HG02798 (cell line): ENCODE measurements at regions not wholly inside any gene's neighbourhood (a gene's known extent, or its start where the extent isn't known, plus 50 kb on each side); places are given as distances from the start of the nearest gene placed in this dataset.

Experiments used
- ATAC-seq: cut with Tn5 transposase; IDR thresholded peaks from one replicate; pipeline ENCODE4 v1.9.1; 2021; ENCODE audit warnings: mild to moderate bottlenecking; ENCODE audit not compliant: unreplicated experiment, poor library complexity

DNA sequence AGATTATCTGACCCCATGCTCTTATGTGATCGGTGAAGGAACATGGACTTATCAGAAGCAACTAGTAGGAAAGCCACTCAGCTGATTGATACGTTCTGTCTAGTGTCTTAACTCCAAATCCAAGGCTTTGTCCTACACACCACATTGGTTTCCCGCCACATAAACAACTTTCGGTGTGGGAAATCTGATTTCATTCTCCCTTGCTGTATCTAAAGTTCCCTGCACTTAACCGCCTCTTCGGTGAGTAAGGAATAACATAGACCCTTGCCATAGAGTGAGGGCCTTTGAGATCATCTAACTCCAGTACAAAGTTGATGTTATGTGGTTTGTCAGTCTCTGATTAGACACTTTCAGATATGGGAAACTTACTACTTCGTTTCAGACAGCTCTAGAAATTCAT, 538.2 kb upstream of the TNP1 start:
- ATAC-seq: no peak

DNA sequence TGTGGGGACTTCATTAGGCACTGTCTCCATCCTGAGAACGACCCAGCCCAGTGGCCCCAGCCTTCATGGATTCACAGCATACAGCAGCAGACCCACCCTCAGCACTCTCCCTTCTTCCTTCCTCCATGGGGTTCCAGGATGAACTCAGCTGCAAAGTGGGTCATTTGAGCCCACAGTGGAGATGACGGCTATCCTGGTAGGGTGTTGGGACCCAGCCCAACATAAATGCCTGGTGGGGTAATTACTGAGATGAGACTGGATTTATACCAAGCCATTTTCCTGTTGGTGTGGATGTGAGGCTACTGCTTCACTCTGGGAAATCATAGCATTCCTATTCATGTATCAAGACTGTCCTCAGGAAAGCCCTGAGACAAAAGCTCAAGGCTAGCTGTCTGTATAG, 536.7 kb upstream of the TNP1 start:
- ATAC-seq: no peak

DNA sequence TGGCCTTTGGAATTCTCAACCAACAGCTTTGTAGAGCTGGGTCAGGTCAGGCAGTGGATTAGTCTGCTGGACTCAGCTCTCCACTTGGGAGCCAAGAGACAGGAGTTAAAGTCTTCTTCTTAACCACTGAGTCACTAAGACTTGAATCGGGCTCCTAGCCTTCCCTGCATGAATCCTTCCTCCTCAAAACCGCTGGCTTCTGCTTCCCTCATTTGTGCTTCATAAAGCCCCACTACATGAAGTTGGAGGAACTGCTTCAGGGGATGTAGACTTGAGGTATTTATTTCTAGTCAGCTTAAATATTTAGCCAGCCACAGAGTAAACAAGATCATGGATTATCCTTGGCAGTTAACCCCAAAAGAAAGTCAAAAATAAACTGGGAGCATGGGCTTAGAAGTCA, 536.3 kb upstream of the TNP1 start:
- ATAC-seq: no peak

DNA sequence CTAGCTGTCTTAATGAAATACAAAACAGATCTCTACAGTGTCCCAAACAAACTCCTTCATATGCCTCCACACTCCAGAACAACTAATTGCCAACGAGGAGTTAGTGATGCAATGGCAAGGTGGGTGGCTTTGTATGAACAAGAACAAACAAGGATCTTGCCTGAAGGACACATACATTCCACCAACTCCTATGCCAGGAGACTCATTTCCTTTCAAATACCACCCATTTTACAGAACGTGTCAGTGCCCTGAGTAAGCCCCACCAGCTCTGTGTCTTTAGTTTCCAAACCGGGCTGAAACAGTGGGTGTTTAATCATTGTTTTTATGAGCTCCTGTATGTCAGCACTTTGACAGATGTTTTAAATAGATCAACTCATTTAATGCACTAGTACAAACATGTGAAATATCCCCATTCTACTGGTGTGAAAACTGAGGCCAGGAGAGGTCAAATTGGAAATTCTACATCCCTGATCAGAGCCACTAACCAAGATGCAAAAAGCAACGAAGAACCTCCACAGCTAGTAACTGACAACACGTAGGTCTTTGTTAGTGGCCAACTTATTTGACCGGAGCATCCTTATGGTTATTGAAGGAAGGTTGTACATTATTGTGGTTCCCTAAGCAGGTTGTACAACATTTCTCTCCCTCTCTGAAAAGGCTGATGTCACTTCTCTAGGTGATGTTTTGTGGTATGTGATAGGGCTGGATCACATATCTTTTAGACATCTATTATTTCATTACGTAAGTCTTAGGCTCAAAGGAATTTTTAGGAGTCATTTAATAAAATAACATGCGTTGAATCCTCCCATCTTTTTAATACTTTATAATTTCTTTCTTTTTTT, 534.9 kb upstream of the TNP1 start:
- ATAC-seq: no peak

DNA sequence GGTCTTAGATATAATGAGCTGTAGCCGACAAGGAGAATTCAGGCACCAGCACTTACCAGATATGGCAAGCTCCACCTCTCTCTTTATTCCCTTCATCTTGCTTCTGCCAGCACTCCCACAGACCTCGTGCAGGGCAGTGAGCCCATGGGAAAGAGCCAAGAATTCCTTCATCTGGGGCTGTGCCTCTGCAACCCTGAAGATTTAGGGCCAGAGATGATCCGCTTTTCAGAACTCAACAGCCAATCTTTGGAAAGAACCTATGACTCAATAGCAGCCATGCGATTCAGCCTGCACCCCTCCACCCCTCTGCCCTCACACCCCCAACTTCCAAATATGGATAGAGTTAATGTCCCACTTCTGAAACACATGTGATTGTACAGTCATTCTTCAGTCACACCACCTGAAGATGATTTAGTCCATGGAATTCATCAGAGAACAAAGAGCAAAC, 533.7 kb upstream of the TNP1 start:
- ATAC-seq: no peak

DNA sequence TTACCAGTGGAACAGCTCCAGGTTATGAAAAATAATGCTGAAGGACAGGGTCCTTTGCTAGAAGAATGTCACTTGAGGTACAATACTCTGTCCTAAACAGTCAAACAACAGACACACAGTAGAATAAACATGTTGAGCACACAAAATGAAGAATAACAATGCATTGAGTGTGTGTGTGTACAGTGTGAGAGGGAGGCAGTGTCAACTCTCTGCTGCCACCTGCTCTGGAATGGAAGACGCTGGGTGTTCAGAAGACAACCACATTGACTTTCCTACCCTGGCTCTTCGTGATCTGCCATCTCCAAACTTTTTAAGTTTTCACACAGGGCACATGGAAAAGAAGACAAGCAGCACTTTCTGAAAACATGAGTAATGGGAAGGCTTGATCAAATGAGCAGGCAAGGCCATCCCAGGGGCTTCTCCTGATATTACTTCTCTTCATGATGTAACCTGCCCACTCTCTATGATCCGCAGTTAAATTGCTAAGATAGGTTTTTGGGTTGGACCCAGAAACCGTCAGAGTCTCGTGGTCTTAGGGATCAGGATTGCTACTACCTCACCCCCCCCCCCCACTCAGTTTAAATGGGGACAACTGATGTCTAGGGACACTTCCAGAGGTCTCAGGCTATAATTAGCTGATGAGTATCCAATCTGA, 533.2 kb upstream of the TNP1 start:
- ATAC-seq: no peak

DNA sequence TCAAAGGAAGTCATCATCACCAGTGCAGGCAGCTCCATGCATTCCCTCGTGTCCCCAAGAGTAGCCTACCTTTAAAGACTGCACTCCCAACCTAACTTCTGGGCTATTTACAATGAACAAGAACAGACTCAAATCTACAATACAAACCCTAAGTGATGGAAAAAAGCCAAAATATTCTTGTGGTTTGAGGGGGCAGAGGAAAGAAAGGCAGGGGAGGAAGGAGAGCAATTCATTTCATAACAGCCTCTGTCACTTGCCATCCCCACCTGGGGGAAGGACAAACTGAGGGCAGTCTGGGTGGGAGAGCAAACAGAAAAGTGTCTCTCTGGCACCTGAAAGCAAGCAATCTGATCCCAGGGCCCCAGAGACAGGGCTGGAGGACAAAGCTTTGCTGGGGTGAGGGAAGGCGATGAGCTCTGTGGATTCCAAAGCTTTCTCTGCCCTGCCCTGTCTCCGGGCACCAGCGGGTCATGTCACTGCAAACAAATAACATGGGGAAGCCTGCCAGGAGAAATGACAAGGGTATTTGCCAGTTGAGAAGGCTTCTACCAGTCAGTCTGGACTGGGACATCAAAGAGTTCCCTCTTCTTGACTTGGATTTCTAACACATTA, 528.0 kb upstream of the TNP1 start:
- no peak for ATAC-seq

DNA sequence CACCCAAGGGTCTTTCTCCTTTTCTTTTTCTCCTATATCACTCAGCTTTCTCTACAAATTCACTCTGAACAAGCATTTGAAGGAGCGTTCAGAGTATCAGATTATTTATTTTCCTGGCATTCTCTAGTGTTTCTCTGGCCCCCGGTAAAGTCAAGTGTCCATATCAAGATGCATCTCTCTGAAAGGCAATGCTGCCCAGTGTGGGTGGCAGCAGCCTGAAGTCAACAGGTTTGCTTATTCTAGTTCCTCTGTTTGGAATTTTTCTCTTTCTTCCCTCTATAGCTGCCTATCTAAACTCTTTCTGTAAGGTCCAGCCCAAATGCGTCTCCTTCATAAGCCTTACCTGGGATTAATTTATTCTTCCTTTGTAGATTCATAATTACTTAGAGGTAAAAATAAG, 526.2 kb upstream of the TNP1 start:
- no peak for ATAC-seq

DNA sequence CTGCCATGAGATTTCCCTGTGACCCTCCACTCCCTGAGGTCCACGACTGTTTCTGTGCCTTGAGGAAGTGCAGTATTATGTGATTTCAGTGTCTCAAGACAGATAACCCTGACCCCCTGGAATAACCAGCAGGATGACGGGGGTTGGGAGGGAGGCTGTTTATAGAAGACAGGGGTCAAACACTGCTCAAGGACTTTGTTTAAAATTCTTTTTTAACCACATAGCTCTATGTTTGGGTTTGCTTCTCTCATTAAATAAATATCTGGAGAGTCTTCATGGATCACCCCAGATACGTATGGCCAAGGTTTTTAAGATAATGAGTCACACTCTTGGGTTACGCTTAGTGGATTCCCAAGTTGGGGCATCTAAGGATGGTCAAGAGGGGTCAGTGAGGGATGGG, 523.8 kb upstream of the TNP1 start:
- ATAC-seq: no peak

DNA sequence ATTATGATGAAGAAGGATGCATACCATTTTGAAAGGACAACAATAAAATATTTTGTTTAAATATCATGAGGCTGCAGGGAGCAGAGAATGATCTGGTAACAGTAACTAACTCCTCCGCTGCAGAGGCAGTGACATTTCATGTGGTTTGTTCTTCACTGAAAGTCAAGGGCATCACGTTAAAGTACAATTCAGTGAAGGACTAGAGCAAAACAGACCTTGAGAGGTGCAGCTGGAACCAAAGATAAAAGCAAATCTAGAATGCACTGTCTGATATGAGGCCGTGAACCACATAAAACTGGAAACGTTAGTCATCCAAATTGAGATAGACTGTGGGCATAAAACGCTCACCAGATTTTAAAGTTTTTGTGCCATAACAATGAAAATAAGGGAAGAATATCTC, 522.9 kb upstream of the TNP1 start:
- no peak for ATAC-seq

DNA sequence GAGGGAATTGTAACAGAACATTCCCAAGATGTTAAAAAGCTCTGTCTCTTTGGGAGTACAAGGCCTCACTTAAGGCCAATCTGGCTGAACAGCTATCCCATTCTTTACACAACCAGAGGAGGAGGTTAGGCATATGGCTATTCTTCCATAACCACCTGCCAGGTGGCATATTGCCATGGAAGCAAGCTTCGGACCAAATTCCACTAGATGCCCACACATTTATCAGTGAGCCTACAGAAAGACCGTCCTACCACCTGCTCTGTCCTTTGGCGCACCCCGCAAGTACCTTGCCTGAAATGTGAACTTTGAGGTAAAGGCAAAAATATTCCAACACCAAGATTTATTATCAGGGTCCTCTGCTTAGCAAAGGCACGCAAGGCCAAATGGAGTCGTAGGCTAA, 519.9 kb upstream of the TNP1 start:
- ATAC-seq: no peak

DNA sequence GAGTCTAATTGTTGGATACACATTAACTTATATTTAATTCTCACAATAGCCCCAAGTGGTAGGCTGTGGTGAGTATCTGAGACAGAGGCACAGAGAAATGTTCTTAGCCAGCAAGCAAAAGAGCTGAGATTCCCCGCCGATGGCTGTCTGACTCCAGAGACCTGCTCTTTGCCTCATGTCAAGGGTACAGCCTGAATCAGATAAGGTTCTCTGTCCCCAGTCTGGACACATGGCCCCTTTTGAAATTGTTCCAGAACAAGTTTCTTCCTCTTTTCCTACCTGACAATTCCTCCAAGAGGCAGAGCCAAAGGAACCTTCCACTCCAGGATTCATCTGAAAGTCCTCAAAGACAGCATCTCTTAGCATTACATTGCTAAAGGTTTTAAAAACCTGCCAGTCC, 512.9 kb upstream of the TNP1 start:
- ATAC-seq: no peak

DNA sequence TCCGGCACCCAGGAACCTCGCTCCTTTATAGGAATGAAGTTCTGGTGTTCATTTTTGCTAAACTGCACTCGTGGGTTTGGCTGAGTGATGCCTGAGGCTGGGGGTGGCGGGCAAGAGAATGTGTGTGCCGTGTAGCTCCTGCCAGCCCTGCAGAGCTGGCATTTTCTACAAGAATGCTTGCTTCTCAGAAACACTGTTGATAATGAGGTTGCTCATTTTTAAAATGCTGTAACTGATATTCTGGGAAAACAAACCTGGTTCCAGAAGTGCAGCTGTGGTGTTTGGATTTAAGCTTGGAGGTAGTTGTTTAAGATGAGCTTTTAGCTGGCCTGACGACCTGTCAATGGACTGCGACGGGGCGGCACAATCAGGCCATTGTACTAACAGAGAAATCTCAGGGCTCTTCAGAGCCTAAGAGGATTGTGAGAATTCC, 511.9 kb upstream of the TNP1 start:
- ATAC-seq: no peak

DNA sequence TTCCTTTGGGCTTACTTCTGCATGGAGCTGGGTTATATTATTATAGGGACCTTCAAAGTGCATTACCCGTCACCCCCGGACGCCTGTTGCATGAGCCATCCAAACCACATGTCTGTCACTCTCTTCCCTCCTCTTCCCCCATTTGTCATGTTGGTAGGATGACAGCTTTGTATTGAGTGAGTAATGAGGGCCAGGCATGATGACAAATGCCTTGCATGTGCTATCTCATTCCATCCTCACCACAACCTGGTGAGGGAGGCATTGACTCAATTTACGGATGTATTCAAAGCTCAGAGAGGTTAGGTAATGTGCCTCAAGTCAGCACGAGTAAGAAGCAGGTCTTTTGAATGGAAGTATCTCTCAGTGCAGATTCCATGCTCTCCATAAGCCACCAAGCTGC, 510.5 kb upstream of the TNP1 start:
- no peak for ATAC-seq

DNA sequence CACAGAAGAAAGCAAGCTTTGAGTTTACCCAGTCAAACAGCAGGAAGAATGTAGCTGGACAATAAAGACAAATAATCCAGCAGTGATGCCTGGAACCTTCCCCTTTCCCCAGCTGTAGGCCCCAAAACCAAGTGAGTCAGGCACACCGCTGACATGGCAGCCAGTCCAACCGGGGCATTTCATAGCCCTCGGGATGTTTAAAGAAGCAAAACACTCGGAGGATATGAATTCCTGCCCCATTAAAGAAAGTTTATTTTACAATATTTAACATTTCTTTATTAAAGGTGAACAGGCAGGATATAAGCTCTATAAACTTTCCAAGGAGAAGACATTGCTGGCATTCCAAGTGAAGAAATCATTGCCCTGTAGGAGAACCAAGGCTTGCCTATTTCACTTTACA, 507.6 kb upstream of the TNP1 start:
- no peak for ATAC-seq

DNA sequence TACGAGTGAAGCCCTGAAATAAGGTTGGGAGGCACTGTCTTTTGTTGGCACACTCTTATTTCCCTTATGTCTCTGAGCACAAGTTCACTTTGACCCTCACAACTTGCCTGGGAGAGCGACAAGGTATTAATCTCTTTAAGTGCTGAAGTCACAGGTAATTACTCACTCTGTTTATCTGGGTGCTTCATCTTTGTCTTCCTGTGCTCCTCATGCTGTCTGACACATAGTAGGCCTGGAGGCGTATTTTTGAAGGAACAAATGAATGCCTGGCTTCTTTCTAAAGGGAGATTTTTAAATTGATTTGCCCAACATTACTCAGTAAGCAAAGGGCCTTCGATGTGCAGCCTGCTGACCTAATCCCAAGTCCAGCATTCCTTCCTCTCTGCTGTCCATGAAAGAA, 507.1 kb upstream of the TNP1 start:
- no peak for ATAC-seq

DNA sequence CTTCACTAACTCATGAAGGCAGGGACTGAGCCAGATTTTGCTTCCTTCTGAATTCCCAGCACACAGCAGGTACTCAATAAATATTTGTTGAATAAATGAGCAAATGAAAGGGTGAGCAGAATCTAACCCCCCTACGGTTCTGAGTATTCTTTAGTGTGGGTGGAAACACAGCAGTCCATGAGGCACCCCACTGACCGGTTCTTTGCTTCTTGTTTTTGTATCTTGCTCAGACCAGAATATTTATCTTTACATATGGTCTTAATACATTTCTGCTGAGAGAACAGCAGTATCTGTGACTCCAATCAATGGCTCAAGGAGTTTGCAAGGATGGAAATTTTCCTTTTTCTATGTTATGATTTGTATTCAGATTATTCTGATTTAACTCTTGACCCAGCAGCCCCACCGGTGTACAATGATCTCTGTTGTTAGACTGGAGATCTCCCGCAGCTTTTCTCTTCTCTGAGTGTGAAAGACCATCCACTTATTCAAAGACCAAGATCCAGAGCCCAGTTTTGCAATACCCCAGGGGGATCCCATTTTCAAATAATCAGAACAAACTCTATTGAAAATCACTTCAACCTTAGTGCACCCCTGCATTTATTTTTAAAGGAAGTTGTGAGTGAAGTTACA, 506.5 kb upstream of the TNP1 start:
- no peak for ATAC-seq

DNA sequence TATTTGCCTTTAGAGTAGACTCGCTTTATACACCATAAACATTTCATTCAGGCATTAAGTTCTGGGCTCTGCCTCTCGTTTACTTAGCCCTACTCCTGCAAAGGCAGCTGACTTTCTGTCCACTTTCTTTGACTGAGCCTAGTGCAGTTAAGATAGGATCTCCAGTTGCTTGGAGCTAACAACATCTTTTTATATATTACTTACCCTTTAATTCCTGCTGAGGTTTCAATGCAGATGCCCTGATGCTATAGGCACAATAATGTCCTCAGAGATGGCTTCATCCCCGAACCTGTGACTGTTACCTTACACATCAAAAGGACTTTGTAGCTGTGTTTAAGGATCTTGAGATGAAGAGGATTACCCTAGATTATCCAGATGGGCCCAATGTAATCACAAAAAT, 505.8 kb upstream of the TNP1 start:
- ATAC-seq: no peak

DNA sequence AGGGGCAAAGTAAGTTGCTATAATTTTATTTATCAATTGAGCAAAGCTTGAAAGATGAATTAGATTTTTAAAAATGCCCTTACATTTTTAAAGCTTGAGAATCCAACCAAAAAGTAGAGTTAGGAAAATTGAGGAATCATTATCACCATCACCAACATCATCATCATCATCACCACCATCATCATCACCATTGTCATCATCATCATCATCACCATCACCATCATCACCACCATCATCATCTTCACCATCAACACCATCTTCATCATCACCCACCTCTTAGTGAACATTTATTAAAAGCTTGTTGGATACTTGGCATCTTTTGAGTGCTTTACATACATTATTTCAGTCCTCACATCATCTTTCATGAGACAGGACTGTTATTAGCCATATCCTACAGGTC, 504.4 kb upstream of the TNP1 start:
- ATAC-seq: no peak

DNA sequence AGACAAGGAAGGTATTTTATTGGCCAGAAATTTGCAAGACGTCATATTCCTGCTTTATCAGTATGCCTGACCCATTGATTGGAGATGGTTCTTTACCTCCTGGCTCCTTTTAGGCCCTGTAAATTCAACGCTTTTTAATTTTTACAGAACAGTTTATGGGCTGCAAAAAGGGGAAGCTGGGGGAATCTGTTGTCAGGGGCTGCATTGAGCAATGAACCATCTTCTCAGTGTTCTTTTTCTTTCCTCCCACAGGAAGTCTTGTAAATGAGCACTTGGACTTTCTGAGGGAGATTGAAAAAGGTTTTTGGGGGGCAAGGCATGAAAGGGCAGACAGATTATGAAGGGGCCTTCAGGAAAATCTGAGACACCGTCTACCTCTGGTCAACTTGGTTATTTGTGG, 503.6 kb upstream of the TNP1 start:
- no peak for ATAC-seq

DNA sequence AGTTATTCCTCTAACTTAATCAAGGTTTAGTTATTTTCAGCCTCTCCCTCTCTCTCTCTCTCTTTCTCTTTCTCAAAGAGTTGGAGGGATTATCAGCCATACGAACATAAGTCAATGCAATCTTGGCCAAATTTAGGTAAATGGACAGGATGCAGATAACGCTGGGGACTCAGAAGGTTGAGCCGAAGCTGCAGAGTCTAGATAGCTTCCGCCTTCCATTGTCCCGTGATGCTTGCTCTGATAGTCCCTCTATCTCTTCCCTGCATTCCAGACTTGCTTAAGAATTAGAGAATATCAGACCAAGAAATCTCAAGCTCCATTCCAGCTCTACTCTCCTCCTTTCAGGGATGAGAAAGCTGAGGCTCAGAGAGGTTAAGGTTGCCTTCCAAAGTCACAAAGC, 502.8 kb upstream of the TNP1 start:
- no peak for ATAC-seq
